ENCODE measurements at regions not wholly inside any gene's neighbourhood (a gene's known extent, or its start where the extent isn't known, plus 50 kb on each side); places are given as distances from the start of the nearest gene placed in this dataset. TPM values are rescaled to one million over a fixed set of nuclear protein-coding genes. Genes with fewer than 3 reads are reported as not detected.
"Not testable (repeated sequence)": the region's sequence is repeated elsewhere in the genome, so short reads cannot be mapped to it uniquely, and the experiment has no call there.

DNA sequence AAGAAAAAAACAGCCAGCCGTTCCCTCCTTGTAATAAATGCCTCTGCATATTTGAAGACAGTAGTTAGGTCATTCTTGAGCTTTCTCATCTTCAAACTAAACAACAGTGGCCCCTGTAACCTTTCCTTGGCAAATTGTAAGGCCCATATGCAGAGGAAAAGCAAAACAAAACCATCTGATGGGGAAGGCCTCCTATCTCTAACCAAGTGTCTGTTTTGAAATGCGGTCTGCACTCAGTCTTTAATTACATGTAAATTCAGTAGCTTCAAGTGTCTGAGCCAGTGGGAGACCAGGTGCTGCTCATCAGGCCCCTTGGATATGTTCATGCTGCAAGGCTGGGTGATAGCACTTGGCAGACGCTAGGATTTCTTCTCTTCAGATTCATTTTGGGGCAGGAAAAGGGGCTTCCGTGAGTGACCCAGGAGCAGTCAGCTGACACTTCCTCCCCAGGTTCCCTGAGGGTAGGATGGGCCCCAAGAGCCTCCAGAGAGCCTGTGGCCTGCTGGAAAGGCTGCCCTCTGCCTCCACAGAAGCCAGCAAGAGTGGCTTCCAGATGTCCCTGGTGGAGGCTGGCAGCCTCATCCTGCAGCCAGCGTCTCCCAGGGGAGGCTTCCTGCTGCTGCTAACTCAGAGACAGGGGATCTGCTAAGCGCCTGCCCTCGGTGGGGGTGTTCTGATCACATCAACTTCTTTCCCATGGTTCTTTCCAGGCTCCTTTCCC is 60.2 kb upstream of the PLGLB2 start:
- whole genome bisulfite sequencing, 2 donors: 59 to 69% methylated on average over 3 to 4 of the region's 7 CpGs

DNA sequence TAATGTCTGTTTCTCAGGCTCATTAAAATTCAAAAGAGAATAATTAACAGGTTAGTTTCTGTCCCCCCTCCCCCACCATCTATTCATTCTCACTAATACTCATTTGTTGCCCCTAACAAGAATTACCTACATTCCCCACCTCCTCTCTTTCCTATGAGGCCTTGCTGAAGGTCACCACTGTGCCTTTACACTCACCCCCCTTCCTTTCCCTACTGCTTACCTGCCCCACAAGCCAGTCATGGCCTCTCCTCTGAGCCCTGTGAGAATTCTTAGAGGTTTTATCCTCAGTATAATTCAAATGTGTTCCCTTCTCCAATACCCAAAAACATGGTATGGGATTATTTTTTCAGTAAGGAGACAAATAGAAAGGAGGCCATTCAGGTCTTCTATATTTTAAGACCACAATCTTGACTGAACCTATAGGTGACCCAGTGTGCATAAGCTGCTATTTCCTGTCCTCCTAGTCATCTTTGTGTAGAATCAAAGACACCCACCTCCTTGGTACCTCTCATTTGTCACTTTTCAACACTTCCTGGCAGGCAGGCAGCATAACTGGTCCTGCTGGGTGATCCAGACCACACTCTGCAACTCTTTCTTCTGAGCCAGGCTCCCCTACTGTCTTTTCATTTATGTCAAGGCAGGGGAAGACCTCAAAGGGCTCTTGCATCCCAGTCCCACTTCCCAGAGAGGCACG is 55.8 kb upstream of the PLGLB2 start:
- not testable (repeated sequence) for H3K4me3 ChIP-seq; H3K36me3 ChIP-seq (ENCODE audit: control insufficient read depth in 4 of 4, insufficient read depth in 4 of 4, low read length in 4 of 4); ATAC-seq (ENCODE audit: insufficient read depth, low FRiP score); H3K4me1 ChIP-seq (ENCODE audit: control insufficient read depth in 5 of 5, insufficient read depth in 5 of 5, low read length in 5 of 5); H3K27ac ChIP-seq (ENCODE audit: low read depth in 1 of 2, low read length in 1 of 2); H3K27me3 ChIP-seq (ENCODE audit: control insufficient read depth in 3 of 3, insufficient read depth in 3 of 3, low read length in 2 of 3); H3K9me3 ChIP-seq (ENCODE audit: control insufficient read depth in 4 of 4, insufficient read depth in 3 of 4, low read length in 3 of 4); DNase-seq; H3K9ac ChIP-seq (ENCODE audit: insufficient read depth in 1 of 2, low read length in 2 of 2)
- WGBS, 2 donors: 84 to 89% methylated on average over 1 of the region's 1 CpG

More for the DNA sequence above, 60.2 kb upstream of the PLGLB2 start:
- H3K27ac ChIP-seq (ENCODE audit: low read depth in 1 of 2, low read length in 1 of 2); ATAC-seq (ENCODE audit: insufficient read depth, low FRiP score); H3K36me3 ChIP-seq (ENCODE audit: control insufficient read depth in 4 of 4, insufficient read depth in 4 of 4, low read length in 4 of 4); H3K4me1 ChIP-seq (ENCODE audit: control insufficient read depth in 5 of 5, insufficient read depth in 5 of 5, low read length in 5 of 5); H3K4me3 ChIP-seq; H3K9me3 ChIP-seq (ENCODE audit: control insufficient read depth in 4 of 4, insufficient read depth in 3 of 4, low read length in 3 of 4); H3K27me3 ChIP-seq (ENCODE audit: control insufficient read depth in 3 of 3, insufficient read depth in 3 of 3, low read length in 2 of 3); H3K9ac ChIP-seq (ENCODE audit: insufficient read depth in 1 of 2, low read length in 2 of 2): not testable (repeated sequence)
- DNase-seq: peak in 2 of 3 donors; percentile 38 to 64

DNA sequence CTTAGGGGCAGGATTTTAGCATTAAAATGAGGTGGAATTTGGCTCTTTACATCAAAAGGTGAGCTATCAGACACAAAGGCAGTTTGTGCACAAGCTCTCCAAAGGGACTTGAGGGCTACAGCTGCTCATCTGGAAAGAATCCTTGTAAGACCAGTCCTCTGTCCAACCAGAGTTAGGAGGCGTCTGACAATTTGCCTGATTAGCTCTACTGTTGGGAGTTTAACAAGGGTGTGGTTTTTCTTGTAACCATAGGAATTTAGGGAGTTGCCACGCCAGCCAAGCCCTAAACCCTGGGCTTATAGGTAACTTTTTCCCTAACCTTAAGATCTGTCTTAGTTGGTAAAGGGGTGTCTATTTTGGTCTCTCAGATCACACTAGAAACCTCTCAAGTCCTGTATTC is 55.0 kb upstream of the PLGLB2 start:
- WGBS, 2 donors: 82 to 95% methylated on average over 2 of the region's 2 CpGs
- H3K4me1 ChIP-seq (ENCODE audit: control insufficient read depth in 5 of 5, insufficient read depth in 5 of 5, low read length in 5 of 5); H3K36me3 ChIP-seq (ENCODE audit: control insufficient read depth in 4 of 4, insufficient read depth in 4 of 4, low read length in 4 of 4); H3K9ac ChIP-seq (ENCODE audit: insufficient read depth in 1 of 2, low read length in 2 of 2); H3K9me3 ChIP-seq (ENCODE audit: control insufficient read depth in 4 of 4, insufficient read depth in 3 of 4, low read length in 3 of 4); ATAC-seq (ENCODE audit: insufficient read depth, low FRiP score); H3K4me3 ChIP-seq; H3K27me3 ChIP-seq (ENCODE audit: control insufficient read depth in 3 of 3, insufficient read depth in 3 of 3, low read length in 2 of 3); DNase-seq; H3K27ac ChIP-seq (ENCODE audit: low read depth in 1 of 2, low read length in 1 of 2): not testable (repeated sequence)

DNA sequence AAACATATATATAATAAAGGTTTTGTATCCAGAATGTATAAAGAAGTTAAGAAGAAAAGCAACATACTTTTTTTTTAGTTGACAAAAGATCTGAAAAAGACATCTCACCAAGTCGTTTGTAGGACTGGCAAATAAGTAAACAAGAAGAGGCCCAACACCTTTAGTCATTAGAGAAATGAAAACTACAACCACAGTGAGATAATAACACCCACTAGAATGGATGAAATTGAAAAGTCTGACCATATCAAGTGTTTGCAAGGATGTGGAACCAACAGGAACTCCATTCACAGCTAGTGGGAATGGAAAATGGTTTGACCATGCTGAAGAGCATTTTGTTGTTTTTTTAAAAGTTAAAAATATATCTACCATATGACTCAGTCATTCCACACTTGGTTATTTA is 54.0 kb upstream of the PLGLB2 start:
- not testable (repeated sequence) for H3K4me1 ChIP-seq (ENCODE audit: control insufficient read depth in 5 of 5, insufficient read depth in 5 of 5, low read length in 5 of 5); DNase-seq; H3K9ac ChIP-seq (ENCODE audit: insufficient read depth in 1 of 2, low read length in 2 of 2); H3K27ac ChIP-seq (ENCODE audit: low read depth in 1 of 2, low read length in 1 of 2); H3K9me3 ChIP-seq (ENCODE audit: control insufficient read depth in 4 of 4, insufficient read depth in 3 of 4, low read length in 3 of 4); H3K27me3 ChIP-seq (ENCODE audit: control insufficient read depth in 3 of 3, insufficient read depth in 3 of 3, low read length in 2 of 3); H3K4me3 ChIP-seq; H3K36me3 ChIP-seq (ENCODE audit: control insufficient read depth in 4 of 4, insufficient read depth in 4 of 4, low read length in 4 of 4); ATAC-seq (ENCODE audit: insufficient read depth, low FRiP score)
- no CpG with 5 or more reads among the region's 1 CpG for WGBS, 2 donors

DNA sequence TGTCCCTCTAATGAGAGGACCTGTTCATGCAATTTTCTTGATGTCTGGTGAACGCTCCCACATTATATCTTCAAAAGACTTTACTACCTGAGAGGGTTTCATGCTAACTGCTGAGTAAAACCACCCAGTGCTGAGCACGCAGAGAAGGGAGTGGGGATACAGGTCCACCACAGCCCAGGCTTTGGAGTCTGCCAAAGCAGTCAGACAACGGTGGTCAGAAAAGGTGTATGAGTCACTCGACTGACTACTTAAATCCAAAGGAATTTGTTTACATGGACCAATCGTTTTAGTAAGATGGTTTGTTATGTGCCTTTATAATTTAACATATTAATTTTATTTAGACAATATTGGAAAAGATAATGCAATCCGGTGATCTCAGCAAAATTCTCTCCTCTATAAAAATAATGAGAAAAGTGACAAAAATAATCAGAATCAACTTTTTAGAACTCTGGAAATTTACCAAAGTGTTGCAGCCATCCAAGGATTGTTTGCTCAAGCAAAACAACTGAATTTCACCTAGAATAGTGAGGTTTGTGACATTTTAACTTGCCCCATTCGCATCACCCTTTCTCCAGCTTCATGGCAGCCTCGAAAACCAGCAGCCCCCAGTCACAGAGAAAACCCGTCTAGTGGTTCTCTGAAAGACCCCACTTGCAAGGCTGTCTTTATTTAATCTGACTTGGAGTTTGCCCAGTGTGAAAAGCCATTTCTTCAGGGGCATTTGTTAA is 52.1 kb upstream of the PLGLB2 start:
- DNase-seq; H3K27me3 ChIP-seq (ENCODE audit: control insufficient read depth in 3 of 3, insufficient read depth in 3 of 3, low read length in 2 of 3); H3K27ac ChIP-seq (ENCODE audit: low read depth in 1 of 2, low read length in 1 of 2); H3K36me3 ChIP-seq (ENCODE audit: control insufficient read depth in 4 of 4, insufficient read depth in 4 of 4, low read length in 4 of 4); H3K9ac ChIP-seq (ENCODE audit: insufficient read depth in 1 of 2, low read length in 2 of 2); H3K4me1 ChIP-seq (ENCODE audit: control insufficient read depth in 5 of 5, insufficient read depth in 5 of 5, low read length in 5 of 5); H3K9me3 ChIP-seq (ENCODE audit: control insufficient read depth in 4 of 4, insufficient read depth in 3 of 4, low read length in 3 of 4); H3K4me3 ChIP-seq; ATAC-seq (ENCODE audit: insufficient read depth, low FRiP score): not testable (repeated sequence)
- 82 to 86% methylated on average over 8 of the region's 9 CpGs for WGBS, 2 donors

Small RNA genes in the stretch of these regions (small RNA-seq; reads per million reads assigned to genes)
- gene MIR4771-1 (ENCODE audit: low replicate concordance): not detected

All from lung (tissue), 10 donors.